Mammary epithelial cell (primary cell): ENCODE measurements at regions not wholly inside any gene's neighbourhood (a gene's known extent, or its start where the extent isn't known, plus 50 kb on each side); places are given as distances from the start of the nearest gene placed in this dataset.

Experiments used
- EZH2 ChIP-seq: IDR thresholded peaks from 2 replicates; pipeline ENCODE4 v1.6.1; 2012; ENCODE audit warnings: low read length, inconsistent platforms, borderline replicate concordance
- TF ChIP-seq, protein P1 (sequence below), 2 donors: IDR thresholded peaks in 1 of 2; conservative IDR thresholded peaks in 1 of 2; 2 replicates each; pipeline ENCODE4 v1.5.1; 2011 to 2012; ENCODE audit warnings: inconsistent platforms in 2 of 2, low read length in 2 of 2, mild to moderate bottlenecking in 2 of 2, control low read depth in 1 of 2, low read depth in 1 of 2; ENCODE audit not compliant: insufficient read depth in 1 of 2; ENCODE audit errors: extremely low read depth in 1 of 2

DNA sequence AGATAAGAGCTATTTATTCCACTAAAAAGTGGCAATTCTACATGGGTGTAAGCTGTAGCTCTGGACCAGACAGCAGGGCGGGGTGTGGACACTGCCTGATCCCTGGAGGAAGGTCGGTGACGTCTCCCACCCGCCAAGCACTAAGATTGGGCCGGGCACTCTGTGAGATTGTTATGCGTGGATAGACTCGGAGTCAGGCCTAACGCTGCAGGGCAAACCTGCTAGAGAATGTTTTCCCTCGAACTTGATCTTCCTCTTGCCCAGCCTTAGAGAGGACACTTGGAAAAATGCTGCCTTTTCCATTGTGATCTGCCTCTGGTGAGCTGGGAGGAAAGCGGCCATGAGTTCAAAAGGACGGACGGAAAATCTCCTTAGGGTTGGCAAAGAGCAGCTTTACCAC is 1273.4 kb downstream of the TBC1D22A start:
- no peak for TF ChIP-seq EZH2
- TF ChIP-seq, protein P1, sequence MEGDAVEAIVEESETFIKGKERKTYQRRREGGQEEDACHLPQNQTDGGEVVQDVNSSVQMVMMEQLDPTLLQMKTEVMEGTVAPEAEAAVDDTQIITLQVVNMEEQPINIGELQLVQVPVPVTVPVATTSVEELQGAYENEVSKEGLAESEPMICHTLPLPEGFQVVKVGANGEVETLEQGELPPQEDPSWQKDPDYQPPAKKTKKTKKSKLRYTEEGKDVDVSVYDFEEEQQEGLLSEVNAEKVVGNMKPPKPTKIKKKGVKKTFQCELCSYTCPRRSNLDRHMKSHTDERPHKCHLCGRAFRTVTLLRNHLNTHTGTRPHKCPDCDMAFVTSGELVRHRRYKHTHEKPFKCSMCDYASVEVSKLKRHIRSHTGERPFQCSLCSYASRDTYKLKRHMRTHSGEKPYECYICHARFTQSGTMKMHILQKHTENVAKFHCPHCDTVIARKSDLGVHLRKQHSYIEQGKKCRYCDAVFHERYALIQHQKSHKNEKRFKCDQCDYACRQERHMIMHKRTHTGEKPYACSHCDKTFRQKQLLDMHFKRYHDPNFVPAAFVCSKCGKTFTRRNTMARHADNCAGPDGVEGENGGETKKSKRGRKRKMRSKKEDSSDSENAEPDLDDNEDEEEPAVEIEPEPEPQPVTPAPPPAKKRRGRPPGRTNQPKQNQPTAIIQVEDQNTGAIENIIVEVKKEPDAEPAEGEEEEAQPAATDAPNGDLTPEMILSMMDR (conservative IDR thresholded peaks at IDR 0.05 in 1 of 2, IDR thresholded peaks at IDR 0.05 in 1 of 2; ENCODE audit: extremely low read depth in 1 of 2, insufficient read depth in 1 of 2, low read depth in 1 of 2, low read length in 2 of 2) = no peak
